Astrocyte (in vitro differentiated cells and primary cell): ENCODE measurements at regions not wholly inside any gene's neighbourhood (a gene's known extent, or its start where the extent isn't known, plus 50 kb on each side); places are given as distances from the start of the nearest gene placed in this dataset.

ENCODE experiments used
- DNase-seq: peaks from one replicate; pipeline ENCODE4 v3.0.0-alpha.2; 2010; ENCODE audit warnings: low read depth
- FAIRE-seq: peaks from 2 replicates; lab custom pipeline; 2011; peaks lifted over from hg19 to GRCh38; lab: Jason Lieb, UNC
- H2AFZ ChIP-seq: 2 replicates; pipeline ENCODE4 v1.6.0; 2012; ENCODE audit warnings: low read depth, low read length, inconsistent platforms
- H3K27ac ChIP-seq: 2 replicates; pipeline ENCODE4 v1.5.1; 2011; ENCODE audit warnings: low read depth, low read length, inconsistent platforms
- H3K27me3 ChIP-seq: 2 replicates; pipeline ENCODE4 v1.6.0; 2011; ENCODE audit warnings: low read length, inconsistent platforms; ENCODE audit not compliant: insufficient read depth
- H3K36me3 ChIP-seq: 2 replicates; pipeline ENCODE4 v1.5.1; 2011; ENCODE audit warnings: low read length, inconsistent platforms; ENCODE audit not compliant: insufficient read depth
- H3K4me1 ChIP-seq: 2 replicates; pipeline ENCODE4 v1.5.1; 2011; ENCODE audit warnings: low read length, inconsistent platforms; ENCODE audit not compliant: insufficient read depth
- H3K4me2 ChIP-seq: 2 replicates; pipeline ENCODE4 v1.6.0; 2012; ENCODE audit warnings: low read length, inconsistent platforms
- H3K4me3 ChIP-seq: 2 replicates; pipeline ENCODE4 v1.5.1; 2011; ENCODE audit warnings: low read depth, mild to moderate bottlenecking, low read length, inconsistent platforms; ENCODE audit not compliant: insufficient read depth
- H3K79me2 ChIP-seq: 2 replicates; pipeline ENCODE4 v1.6.0; 2012; ENCODE audit warnings: mild to moderate bottlenecking, low read length, inconsistent platforms; ENCODE audit not compliant: insufficient read depth
- H3K9ac ChIP-seq: 2 replicates; pipeline ENCODE4 v1.6.0; 2012; ENCODE audit warnings: mild to moderate bottlenecking, low read length, inconsistent platforms
- H3K9me3 ChIP-seq: 2 replicates; pipeline ENCODE4 v1.5.1; 2012; ENCODE audit warnings: low read depth, mild to moderate bottlenecking, low read length, inconsistent platforms; ENCODE audit not compliant: insufficient read depth
- H4K20me1 ChIP-seq: 2 replicates; pipeline ENCODE4 v1.6.0; 2012; ENCODE audit warnings: low read length, inconsistent platforms; ENCODE audit not compliant: insufficient read depth
- H3K27ac Mint-ChIP-seq: one replicate; pipeline ENCODE4 v1.8.0; 2021; ENCODE audit warnings: mild to moderate bottlenecking, mixed read lengths; ENCODE audit not compliant: unreplicated experiment
- H3K27me3 Mint-ChIP-seq: one replicate; pipeline ENCODE4 v1.8.0; 2021; ENCODE audit warnings: low read depth, mixed read lengths; ENCODE audit not compliant: unreplicated experiment
- H3K36me3 Mint-ChIP-seq: one replicate; pipeline ENCODE4 v1.8.0; 2021; ENCODE audit warnings: low read depth, mixed read lengths; ENCODE audit not compliant: unreplicated experiment
- H3K4me1 Mint-ChIP-seq: one replicate; pipeline ENCODE4 v1.8.0; 2021; ENCODE audit warnings: low read depth, mixed read lengths; ENCODE audit not compliant: unreplicated experiment
- H3K4me3 Mint-ChIP-seq: one replicate; pipeline ENCODE4 v1.8.0; 2021; ENCODE audit warnings: mild to moderate bottlenecking, moderate library complexity, mixed read lengths; ENCODE audit not compliant: unreplicated experiment
- H3K9me3 Mint-ChIP-seq: one replicate; pipeline ENCODE4 v1.8.0; 2021; ENCODE audit warnings: mild to moderate bottlenecking, mixed read lengths; ENCODE audit not compliant: unreplicated experiment
- CTCF ChIP-seq: IDR thresholded peaks from 2 replicates; pipeline ENCODE4 v1.5.1; 2011; ENCODE audit warnings: low read depth, mild to moderate bottlenecking, inconsistent platforms, low read length, moderate library complexity; ENCODE audit not compliant: insufficient read depth
- EZH2 ChIP-seq: IDR thresholded peaks from 2 replicates; pipeline ENCODE4 v1.6.1; 2012; ENCODE audit warnings: mild to moderate bottlenecking, low read length, inconsistent platforms; ENCODE audit not compliant: insufficient read depth

- H3K36me3 Mint-ChIP-seq: no peaks in the 10 kb centered on the region
- H3K4me2 ChIP-seq: no peak overlapping the region
- no peak overlapping the region for H3K27ac ChIP-seq
- DNase-seq (no peak), FAIRE-seq (no peak)
- no peak overlapping the region for H3K4me3 ChIP-seq
- H3K9me3 Mint-ChIP-seq: no peaks in the 10 kb centered on the region
- no peaks in the 10 kb centered on the region for H3K9me3 ChIP-seq
- H3K27ac Mint-ChIP-seq: no peak overlapping the region
- no peaks in the 10 kb centered on the region for H3K79me2 ChIP-seq
- H3K4me3 Mint-ChIP-seq: no peak overlapping the region
- H3K4me1 Mint-ChIP-seq: no peaks in the 10 kb centered on the region
- H2AFZ ChIP-seq: no peak overlapping the region
- H3K27me3 Mint-ChIP-seq: peaks cover 1% of the 10 kb centered on the region
- H3K36me3 ChIP-seq: no peaks in the 10 kb centered on the region
- H3K9ac ChIP-seq: no peak overlapping the region
- H3K27me3 ChIP-seq: peaks cover 2% of the 10 kb centered on the region
- H3K4me1 ChIP-seq: no peaks in the 10 kb centered on the region
- TF ChIP-seq CTCF: no peak
- TF ChIP-seq EZH2: no peak
- H4K20me1 ChIP-seq: no peaks in the 10 kb centered on the region
These were observed 67.0 kb upstream of the PDE7B start for GRCh38 chr6:135784507-135784906.

GRCh38 chr6:135789375-135790050 lies 62.0 kb upstream of the PDE7B start:
- Histone ChIP-seq H2AFZ (no peak overlapping the region), H3K9ac (no peak overlapping the region), H3K9me3 (no peaks in the 10 kb centered on the region), H3K4me3 (no peak overlapping the region), H3K27ac (no peak overlapping the region), H3K36me3 (no peaks in the 10 kb centered on the region), H3K4me1 (no peaks in the 10 kb centered on the region), H3K79me2 (no peaks in the 10 kb centered on the region), H3K27me3 (no peaks in the 10 kb centered on the region), H4K20me1 (no peaks in the 10 kb centered on the region), H3K4me2 (no peak overlapping the region)
- Mint-ChIP-seq H3K27ac (no peak overlapping the region), H3K36me3 (no peaks in the 10 kb centered on the region), H3K4me1 (no peaks in the 10 kb centered on the region), H3K4me3 (no peak overlapping the region), H3K27me3 (no peaks in the 10 kb centered on the region), H3K9me3 (no peaks in the 10 kb centered on the region)
- FAIRE-seq (no peak), DNase-seq (no peak)
- TF ChIP-seq CTCF: no peak
- TF ChIP-seq EZH2: no peak

- no peak overlapping the region for H3K4me3 ChIP-seq
- no peak overlapping the region for H3K27ac Mint-ChIP-seq
- no peak overlapping the region for H2AFZ ChIP-seq
- H3K4me2 ChIP-seq: no peak overlapping the region
- H4K20me1 ChIP-seq: no peaks in the 10 kb centered on the region
- H3K27me3 Mint-ChIP-seq: no peaks in the 10 kb centered on the region
- H3K27me3 ChIP-seq: no peaks in the 10 kb centered on the region
- DNase-seq (no peak), FAIRE-seq (no peak)
- H3K79me2 ChIP-seq: no peaks in the 10 kb centered on the region
- H3K9me3 Mint-ChIP-seq: no peaks in the 10 kb centered on the region
- no peaks in the 10 kb centered on the region for H3K4me1 Mint-ChIP-seq
- H3K36me3 ChIP-seq: no peaks in the 10 kb centered on the region
- H3K4me1 ChIP-seq: no peaks in the 10 kb centered on the region
- no peak overlapping the region for H3K27ac ChIP-seq
- no peak overlapping the region for H3K9ac ChIP-seq
- no peaks in the 10 kb centered on the region for H3K9me3 ChIP-seq
- no peak for TF ChIP-seq CTCF
- no peak for TF ChIP-seq EZH2
- no peaks in the 10 kb centered on the region for H3K36me3 Mint-ChIP-seq
- H3K4me3 Mint-ChIP-seq: no peak overlapping the region
These were observed 60.1 kb upstream of the PDE7B start for GRCh38 chr6:135791441-135791840.
